Liver (tissue), 8 donors: ENCODE measurements at regions not wholly inside any gene's neighbourhood (a gene's known extent, or its start where the extent isn't known, plus 50 kb on each side); places are given as distances from the start of the nearest gene placed in this dataset.

Experiments
- DNase-seq: peaks from one replicate; pipeline ENCODE4 v3.0.0-alpha.2; 2017; ENCODE audit warnings: low spot score
- H3K27ac ChIP-seq, 2 donors: one replicate each; pipeline ENCODE4 v1.7.0; 2013; ENCODE audit warnings: inconsistent platforms in 2 of 2, low read length in 2 of 2, control low read depth in 1 of 2, low read depth in 1 of 2, mild to moderate bottlenecking in 1 of 2
- H3K27me3 ChIP-seq, 4 donors: one replicate each; pipeline versions ENCODE4 v1.6.1 to v1.7.0; 2013; ENCODE audit warnings: low read length in 3 of 4, inconsistent platforms in 1 of 4, mild to moderate bottlenecking in 1 of 4, moderate library complexity in 1 of 4; ENCODE audit not compliant: control insufficient read depth in 4 of 4, insufficient read depth in 4 of 4
- H3K36me3 ChIP-seq, 4 donors: one replicate each; pipeline versions ENCODE4 v1.6.1 to v1.7.0; 2013; ENCODE audit warnings: low read length in 3 of 4, mild to moderate bottlenecking in 3 of 4, low read depth in 1 of 4, moderate library complexity in 1 of 4; ENCODE audit not compliant: control insufficient read depth in 4 of 4, insufficient read depth in 3 of 4
- H3K4me1 ChIP-seq, 4 donors: one replicate each; pipeline versions ENCODE4 v1.6.1 to v1.7.0; 2013; ENCODE audit warnings: low read length in 3 of 4, mild to moderate bottlenecking in 3 of 4, moderate library complexity in 1 of 4; ENCODE audit not compliant: control insufficient read depth in 4 of 4, insufficient read depth in 4 of 4
- H3K4me3 ChIP-seq, 3 donors: one replicate each; pipeline versions ENCODE4 v1.6.1 to v1.7.0; 2013; ENCODE audit warnings: low read length in 3 of 3, control low read depth in 1 of 3, low read depth in 1 of 3, mild to moderate bottlenecking in 1 of 3
- H3K9ac ChIP-seq, 2 donors: one replicate each; pipeline ENCODE4 v1.7.0; 2013; ENCODE audit warnings: low read length in 2 of 2, mild to moderate bottlenecking in 2 of 2, moderate library complexity in 2 of 2, control low read depth in 1 of 2, low read depth in 1 of 2
- H3K9me3 ChIP-seq, 4 donors: one replicate each; pipeline versions ENCODE4 v1.6.1 to v1.7.0; 2013; ENCODE audit warnings: low read length in 3 of 4; ENCODE audit not compliant: control insufficient read depth in 4 of 4
- EGR1 ChIP-seq, 2 donors: IDR thresholded peaks; 2 replicates each; pipeline ENCODE4 v1.6.1; 2016 to 2018; ENCODE audit warnings: antibody characterized with exemption in 2 of 2, low read depth in 2 of 2
- FOXA2 ChIP-seq: IDR thresholded peaks from 2 replicates; pipeline ENCODE4 v1.6.1; 2016; ENCODE audit warnings: antibody characterized with exemption
- HNF4A ChIP-seq, 2 donors: conservative IDR thresholded peaks; 2 replicates each; pipeline ENCODE4 v1.6.1; 2016; ENCODE audit warnings: antibody characterized with exemption in 2 of 2, mild to moderate bottlenecking in 2 of 2
- JUND ChIP-seq, 2 donors: IDR thresholded peaks; 2 replicates each; pipeline ENCODE4 v1.6.1; 2016; ENCODE audit warnings: antibody characterized with exemption in 2 of 2
- NR2F2 ChIP-seq: IDR thresholded peaks from 2 replicates; pipeline ENCODE4 v1.6.1; 2016; ENCODE audit warnings: antibody characterized with exemption
- RAD21 ChIP-seq, 2 donors: IDR thresholded peaks; 2 replicates each; pipeline ENCODE4 v1.6.1; 2016; ENCODE audit warnings: antibody characterized with exemption in 2 of 2, mild to moderate bottlenecking in 2 of 2
- SP1 ChIP-seq: IDR thresholded peaks from 2 replicates; pipeline ENCODE4 v1.6.1; 2018; ENCODE audit warnings: antibody characterized with exemption, mild to moderate bottlenecking
- YY1 ChIP-seq: IDR thresholded peaks from 2 replicates; pipeline ENCODE4 v1.6.1; 2016; ENCODE audit warnings: antibody characterized with exemption, mild to moderate bottlenecking
- WGBS: extraction: QIAGEN DNeasy Blood & Tissue Kit; methylation state at CpG from one replicate; pipeline ENCODE4 v1.1.7; 2013; 5-methylcytosine and 5-hydroxymethylcytosine counted together
- TF ChIP-seq, protein P1 (sequence below): IDR thresholded peaks from 2 replicates; pipeline ENCODE4 v1.6.1; 2016; ENCODE audit warnings: antibody characterized with exemption
- TF ChIP-seq, protein P2 (sequence below): IDR thresholded peaks from 2 replicates; pipeline ENCODE4 v1.6.1; 2016; ENCODE audit warnings: antibody characterized with exemption
- TF ChIP-seq, protein P3 (sequence below): IDR thresholded peaks from 2 replicates; pipeline ENCODE4 v1.6.1; 2016; ENCODE audit warnings: antibody characterized with exemption
- TF ChIP-seq, protein P4 (sequence below): fragments of 150-350 bp; IDR thresholded peaks from 2 replicates; pipeline ENCODE4 v1.5.1; 2017; ENCODE audit warnings: improper control_type of control experiment, low read depth, low read length; ENCODE audit not compliant: missing input control
- TF ChIP-seq, protein P5 (sequence below): IDR thresholded peaks from 2 replicates; pipeline ENCODE4 v1.6.1; 2016; ENCODE audit warnings: antibody characterized with exemption, mild to moderate bottlenecking
- donor health status: healthy.
- donor health status: healthy.
- donor health status: healthy.
- donor health status: healthy.
- donor health status: healthy.

DNA sequence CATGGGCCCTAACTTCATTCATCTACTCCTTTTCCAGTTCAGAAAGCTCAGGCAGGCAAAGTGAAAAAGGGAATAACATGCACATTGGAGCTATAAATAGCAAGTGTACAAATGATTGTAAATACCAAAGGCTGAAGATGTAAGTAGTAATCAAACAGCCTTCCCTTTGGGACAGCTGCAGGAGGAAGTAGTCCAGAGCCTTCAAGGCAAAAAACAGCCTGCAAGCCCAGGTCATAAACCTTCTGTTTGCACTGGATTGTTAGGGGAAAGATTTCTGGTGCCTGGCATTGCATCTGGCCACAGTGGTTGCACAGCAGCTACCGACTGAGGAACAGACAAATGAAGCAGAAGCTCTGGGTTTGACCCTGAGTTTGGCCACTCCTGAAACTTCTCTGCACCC is 98.6 kb upstream of the PMFBP1 start:
- H3K4me3 ChIP-seq, result no peak overlapping the region
- 55% methylated on average over 1 of the region's 1 CpG for WGBS
- TF ChIP-seq NR2F2 (no peak), YY1 (no peak), RAD21 (IDR thresholded peaks at IDR 0.05) (no peak), JUND (IDR thresholded peaks at IDR 0.05) (no peak), HNF4A (conservative IDR thresholded peaks at IDR 0.05) (no peak)
- TF ChIP-seq, protein P1, sequence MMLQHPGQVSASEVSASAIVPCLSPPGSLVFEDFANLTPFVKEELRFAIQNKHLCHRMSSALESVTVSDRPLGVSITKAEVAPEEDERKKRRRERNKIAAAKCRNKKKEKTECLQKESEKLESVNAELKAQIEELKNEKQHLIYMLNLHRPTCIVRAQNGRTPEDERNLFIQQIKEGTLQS, result no peak
- TF ChIP-seq, protein P2, sequence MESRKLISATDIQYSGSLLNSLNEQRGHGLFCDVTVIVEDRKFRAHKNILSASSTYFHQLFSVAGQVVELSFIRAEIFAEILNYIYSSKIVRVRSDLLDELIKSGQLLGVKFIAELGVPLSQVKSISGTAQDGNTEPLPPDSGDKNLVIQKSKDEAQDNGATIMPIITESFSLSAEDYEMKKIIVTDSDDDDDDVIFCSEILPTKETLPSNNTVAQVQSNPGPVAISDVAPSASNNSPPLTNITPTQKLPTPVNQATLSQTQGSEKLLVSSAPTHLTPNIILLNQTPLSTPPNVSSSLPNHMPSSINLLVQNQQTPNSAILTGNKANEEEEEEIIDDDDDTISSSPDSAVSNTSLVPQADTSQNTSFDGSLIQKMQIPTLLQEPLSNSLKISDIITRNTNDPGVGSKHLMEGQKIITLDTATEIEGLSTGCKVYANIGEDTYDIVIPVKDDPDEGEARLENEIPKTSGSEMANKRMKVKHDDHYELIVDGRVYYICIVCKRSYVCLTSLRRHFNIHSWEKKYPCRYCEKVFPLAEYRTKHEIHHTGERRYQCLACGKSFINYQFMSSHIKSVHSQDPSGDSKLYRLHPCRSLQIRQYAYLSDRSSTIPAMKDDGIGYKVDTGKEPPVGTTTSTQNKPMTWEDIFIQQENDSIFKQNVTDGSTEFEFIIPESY, result no peak
- TF ChIP-seq, protein P3, sequence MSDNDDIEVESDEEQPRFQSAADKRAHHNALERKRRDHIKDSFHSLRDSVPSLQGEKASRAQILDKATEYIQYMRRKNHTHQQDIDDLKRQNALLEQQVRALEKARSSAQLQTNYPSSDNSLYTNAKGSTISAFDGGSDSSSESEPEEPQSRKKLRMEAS, result no peak
- H3K9me3 ChIP-seq, result no peaks in the 10 kb centered on the region
- H3K9ac ChIP-seq, result no peak overlapping the region
- H3K36me3 ChIP-seq, result no peaks in the 10 kb centered on the region
- H3K27me3 ChIP-seq, result no peaks in the 10 kb centered on the region
- peaks cover 0 to 1% (median 0%) of the 10 kb centered on the region in 4 donors for H3K4me1 ChIP-seq
- no peak overlapping the region for H3K27ac ChIP-seq
- no peak for DNase-seq

DNA sequence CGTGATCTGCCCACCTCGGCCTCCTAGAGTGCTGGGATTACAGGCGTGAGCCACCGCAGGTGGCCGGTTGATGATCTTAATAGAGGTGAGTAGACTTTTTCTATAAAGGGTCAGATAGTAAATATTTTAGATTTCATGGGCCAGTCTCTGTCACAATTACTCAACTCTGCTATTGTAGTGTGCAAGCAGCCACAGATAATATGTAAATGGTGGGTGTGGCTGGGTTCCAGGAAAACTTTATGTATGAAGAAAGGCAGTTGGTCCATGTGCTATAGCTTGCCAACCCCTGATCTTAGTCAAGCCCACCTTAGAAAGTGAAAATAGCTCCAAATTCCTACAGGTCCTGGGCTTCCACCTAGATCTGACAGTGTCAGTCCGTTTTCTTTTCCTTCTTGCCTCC is 94.9 kb upstream of the PMFBP1 start:
- Histone ChIP-seq H3K27me3 (no peaks in the 10 kb centered on the region), H3K36me3 (no peaks in the 10 kb centered on the region), H3K4me1 (peaks cover 0 to 1% (median 0%) of the 10 kb centered on the region in 4 donors), H3K4me3 (no peak overlapping the region), H3K9me3 (no peaks in the 10 kb centered on the region), H3K9ac (no peak overlapping the region), H3K27ac (no peak overlapping the region)
- TF ChIP-seq, protein P4, sequence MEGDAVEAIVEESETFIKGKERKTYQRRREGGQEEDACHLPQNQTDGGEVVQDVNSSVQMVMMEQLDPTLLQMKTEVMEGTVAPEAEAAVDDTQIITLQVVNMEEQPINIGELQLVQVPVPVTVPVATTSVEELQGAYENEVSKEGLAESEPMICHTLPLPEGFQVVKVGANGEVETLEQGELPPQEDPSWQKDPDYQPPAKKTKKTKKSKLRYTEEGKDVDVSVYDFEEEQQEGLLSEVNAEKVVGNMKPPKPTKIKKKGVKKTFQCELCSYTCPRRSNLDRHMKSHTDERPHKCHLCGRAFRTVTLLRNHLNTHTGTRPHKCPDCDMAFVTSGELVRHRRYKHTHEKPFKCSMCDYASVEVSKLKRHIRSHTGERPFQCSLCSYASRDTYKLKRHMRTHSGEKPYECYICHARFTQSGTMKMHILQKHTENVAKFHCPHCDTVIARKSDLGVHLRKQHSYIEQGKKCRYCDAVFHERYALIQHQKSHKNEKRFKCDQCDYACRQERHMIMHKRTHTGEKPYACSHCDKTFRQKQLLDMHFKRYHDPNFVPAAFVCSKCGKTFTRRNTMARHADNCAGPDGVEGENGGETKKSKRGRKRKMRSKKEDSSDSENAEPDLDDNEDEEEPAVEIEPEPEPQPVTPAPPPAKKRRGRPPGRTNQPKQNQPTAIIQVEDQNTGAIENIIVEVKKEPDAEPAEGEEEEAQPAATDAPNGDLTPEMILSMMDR, result no peak
- TF ChIP-seq NR2F2 (no peak), FOXA2 (no peak)
- TF ChIP-seq, protein P3, result no peak
- DNase-seq, result no peak
- 94% methylated on average over 6 of the region's 6 CpGs for WGBS

DNA sequence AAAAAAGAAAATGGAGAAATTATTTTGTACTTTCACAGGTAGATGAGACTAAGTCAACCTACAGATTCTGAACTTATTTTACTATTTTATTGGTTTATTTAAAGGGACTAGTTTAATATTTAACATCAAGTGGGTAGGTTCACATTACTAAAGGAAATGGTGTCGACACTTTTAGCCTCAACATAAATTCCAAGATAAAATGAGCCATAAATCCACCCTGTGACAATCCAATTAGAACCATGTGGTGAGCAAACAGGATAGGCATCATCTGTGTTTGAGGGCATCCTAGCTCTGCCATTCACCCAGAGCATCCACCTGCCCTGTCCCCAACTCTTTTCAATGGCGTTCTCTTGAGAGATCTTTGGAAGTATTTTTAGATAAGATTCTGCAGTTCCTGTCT is 92.8 kb upstream of the PMFBP1 start:
- TF ChIP-seq, protein P5, sequence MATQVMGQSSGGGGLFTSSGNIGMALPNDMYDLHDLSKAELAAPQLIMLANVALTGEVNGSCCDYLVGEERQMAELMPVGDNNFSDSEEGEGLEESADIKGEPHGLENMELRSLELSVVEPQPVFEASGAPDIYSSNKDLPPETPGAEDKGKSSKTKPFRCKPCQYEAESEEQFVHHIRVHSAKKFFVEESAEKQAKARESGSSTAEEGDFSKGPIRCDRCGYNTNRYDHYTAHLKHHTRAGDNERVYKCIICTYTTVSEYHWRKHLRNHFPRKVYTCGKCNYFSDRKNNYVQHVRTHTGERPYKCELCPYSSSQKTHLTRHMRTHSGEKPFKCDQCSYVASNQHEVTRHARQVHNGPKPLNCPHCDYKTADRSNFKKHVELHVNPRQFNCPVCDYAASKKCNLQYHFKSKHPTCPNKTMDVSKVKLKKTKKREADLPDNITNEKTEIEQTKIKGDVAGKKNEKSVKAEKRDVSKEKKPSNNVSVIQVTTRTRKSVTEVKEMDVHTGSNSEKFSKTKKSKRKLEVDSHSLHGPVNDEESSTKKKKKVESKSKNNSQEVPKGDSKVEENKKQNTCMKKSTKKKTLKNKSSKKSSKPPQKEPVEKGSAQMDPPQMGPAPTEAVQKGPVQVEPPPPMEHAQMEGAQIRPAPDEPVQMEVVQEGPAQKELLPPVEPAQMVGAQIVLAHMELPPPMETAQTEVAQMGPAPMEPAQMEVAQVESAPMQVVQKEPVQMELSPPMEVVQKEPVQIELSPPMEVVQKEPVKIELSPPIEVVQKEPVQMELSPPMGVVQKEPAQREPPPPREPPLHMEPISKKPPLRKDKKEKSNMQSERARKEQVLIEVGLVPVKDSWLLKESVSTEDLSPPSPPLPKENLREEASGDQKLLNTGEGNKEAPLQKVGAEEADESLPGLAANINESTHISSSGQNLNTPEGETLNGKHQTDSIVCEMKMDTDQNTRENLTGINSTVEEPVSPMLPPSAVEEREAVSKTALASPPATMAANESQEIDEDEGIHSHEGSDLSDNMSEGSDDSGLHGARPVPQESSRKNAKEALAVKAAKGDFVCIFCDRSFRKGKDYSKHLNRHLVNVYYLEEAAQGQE, result no peak
- TF ChIP-seq SP1 (no peak), JUND (IDR thresholded peaks at IDR 0.05) (no peak), EGR1 (IDR thresholded peaks at IDR 0.05; ENCODE audit: low read depth in 2 of 2) (no peak), NR2F2 (no peak)
- TF ChIP-seq, protein P3, result no peak
- TF ChIP-seq, protein P4, result no peak
- DNase-seq, result no peak
- H3K36me3 ChIP-seq, result no peaks in the 10 kb centered on the region
- no peaks in the 10 kb centered on the region for H3K27me3 ChIP-seq
- H3K4me3 ChIP-seq, result no peak overlapping the region
- H3K27ac ChIP-seq, result no peak overlapping the region
- 80% methylated on average over 2 of the region's 2 CpGs for WGBS
- peaks cover 0 to 1% (median 0%) of the 10 kb centered on the region in 4 donors for H3K4me1 ChIP-seq
- no peak overlapping the region for H3K9ac ChIP-seq
- no peaks in the 10 kb centered on the region for H3K9me3 ChIP-seq
